Activated CD4-positive, alpha-beta memory T cell treated with anti-CD3 and anti-CD28 coated beads, Interleukin-2, amount 10 ng/mL, durations not matched to agents 7 days and 5 days (primary cell): ENCODE measurements at regions not wholly inside any gene's neighbourhood (a gene's known extent, or its start where the extent isn't known, plus 50 kb on each side); places are given as distances from the start of the nearest gene placed in this dataset.

Source experiments
- CTCF ChIA-PET: fragments of 350-600 bp; sonication (Branson Sonifier 250); formaldehyde crosslinking; loops from one replicate; lab custom pipeline; 2021; ENCODE audit warnings: antibody characterized with exemption, inconsistent platforms; lab: Charles Lee
- POLR2A ChIA-PET: fragments of 350-600 bp; sonication (Branson Sonifier 250); formaldehyde crosslinking; loops from one replicate; lab custom pipeline; 2021; ENCODE audit warnings: antibody characterized with exemption; lab: Charles Lee
- DNase-seq: peaks from one replicate; pipeline ENCODE4 v3.0.0-alpha.2; 2020
- H3K27ac Mint-ChIP-seq: one replicate; pipeline ENCODE4 v1.8.0; 2021; ENCODE audit warnings: mild to moderate bottlenecking, mixed read lengths
- H3K27me3 Mint-ChIP-seq: one replicate; pipeline ENCODE4 v1.8.0; 2021; ENCODE audit warnings: mixed read lengths
- H3K36me3 Mint-ChIP-seq: one replicate; pipeline ENCODE4 v1.8.0; 2021; ENCODE audit warnings: low read depth, mixed read lengths
- H3K4me1 Mint-ChIP-seq: one replicate; pipeline ENCODE4 v1.8.0; 2021; ENCODE audit warnings: mixed read lengths
- H3K4me3 Mint-ChIP-seq: one replicate; pipeline ENCODE4 v1.8.0; 2021; ENCODE audit warnings: mild to moderate bottlenecking, mixed read lengths
- H3K9me3 Mint-ChIP-seq: one replicate; pipeline ENCODE4 v1.8.0; 2021; ENCODE audit warnings: mixed read lengths

DNA sequence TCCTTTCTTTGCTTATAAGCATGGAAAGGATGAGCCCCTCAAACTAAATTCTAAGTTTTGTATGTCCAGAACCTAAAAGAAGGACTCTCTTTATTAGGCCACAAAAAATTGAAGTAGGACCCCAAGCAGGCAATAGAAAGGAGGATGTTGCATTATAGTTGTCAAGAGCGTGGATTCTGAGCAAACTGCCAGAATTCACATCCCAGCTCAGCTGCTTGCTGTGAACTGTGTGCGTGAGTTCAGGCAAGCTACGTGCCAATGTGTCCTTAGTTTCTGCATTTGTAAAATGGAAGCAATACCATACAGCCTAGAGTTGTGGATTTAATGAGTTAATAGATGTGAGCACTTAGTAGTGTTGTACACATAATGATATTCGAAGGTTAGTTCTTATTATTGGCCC is 70.6 kb upstream of the SLC44A1 start:
- Mint-ChIP-seq H3K4me3 (no peak overlapping the region), H3K27me3 (peaks cover 7% of the 10 kb centered on the region)
- POLR2A ChIA-PET, result no interaction called here

DNA sequence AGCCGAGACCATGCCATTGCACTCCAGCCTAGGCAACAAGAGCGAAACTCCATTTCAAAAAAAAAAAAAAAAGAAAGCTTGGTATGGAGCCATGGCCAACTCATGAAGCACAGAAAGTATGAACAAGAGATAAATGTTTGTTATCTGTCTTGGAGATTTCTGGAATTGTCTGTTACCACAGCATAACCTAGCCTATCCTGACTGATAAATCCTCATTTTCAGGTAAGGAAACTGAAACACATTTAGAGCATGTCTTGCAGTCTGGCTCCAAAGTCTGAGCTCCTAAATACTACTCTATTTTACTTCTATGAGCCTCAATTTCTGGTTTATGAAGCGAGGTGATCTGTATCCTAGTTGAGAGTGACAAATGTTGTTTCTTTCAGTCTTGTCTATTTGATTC is 68.3 kb upstream of the SLC44A1 start:
- Mint-ChIP-seq H3K27me3 (peaks cover 7% of the 10 kb centered on the region), H3K9me3 (no peaks in the 10 kb centered on the region), H3K4me3 (no peak overlapping the region), H3K36me3 (no peaks in the 10 kb centered on the region), H3K4me1 (no peaks in the 10 kb centered on the region), H3K27ac (no peak overlapping the region)
- CTCF ChIA-PET, result interaction anchor here (0.9 to 1.0 kb wide), 2 partner anchors 238 to 239 kb away, joined by 4 read pairs; no protein-coding TSS in a partner anchor
- POLR2A ChIA-PET, result no interaction called here
- no peak for DNase-seq

More for the DNA sequence above, 70.6 kb upstream of the SLC44A1 start:
- Mint-ChIP-seq H3K27ac (no peak overlapping the region), H3K4me1 (no peaks in the 10 kb centered on the region), H3K9me3 (no peaks in the 10 kb centered on the region), H3K36me3 (no peaks in the 10 kb centered on the region)
- DNase-seq, result no peak
- CTCF ChIA-PET, result no interaction called here

DNA sequence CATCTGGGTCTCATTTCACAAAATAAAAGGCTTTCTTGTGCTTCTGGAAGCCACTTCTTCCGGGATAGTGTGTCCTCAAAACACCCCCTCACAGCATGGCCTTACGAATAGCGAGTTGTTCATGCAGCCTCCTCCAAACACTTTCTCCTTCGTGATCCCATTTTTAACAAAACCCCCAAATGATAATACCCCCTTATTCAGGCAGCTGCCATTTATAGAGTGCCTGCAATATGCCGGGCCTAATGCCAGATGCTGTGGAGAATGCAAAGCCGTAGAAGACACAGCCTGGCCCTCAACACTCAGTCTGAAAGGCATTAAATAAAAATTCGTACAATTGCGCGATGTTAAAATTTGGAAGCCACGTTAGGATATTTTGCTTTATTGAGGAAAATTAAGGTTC is 66.4 kb upstream of the SLC44A1 start:
- no peaks in the 10 kb centered on the region for H3K4me1 Mint-ChIP-seq
- peaks cover 7% of the 10 kb centered on the region for H3K27me3 Mint-ChIP-seq
- H3K9me3 Mint-ChIP-seq, result no peaks in the 10 kb centered on the region
- ChIA-PET CTCF (no interaction called here), POLR2A (no interaction called here)
- no peak overlapping the region for H3K4me3 Mint-ChIP-seq
- DNase-seq, result no peak
- H3K36me3 Mint-ChIP-seq, result no peaks in the 10 kb centered on the region
- H3K27ac Mint-ChIP-seq, result no peak overlapping the region

DNA sequence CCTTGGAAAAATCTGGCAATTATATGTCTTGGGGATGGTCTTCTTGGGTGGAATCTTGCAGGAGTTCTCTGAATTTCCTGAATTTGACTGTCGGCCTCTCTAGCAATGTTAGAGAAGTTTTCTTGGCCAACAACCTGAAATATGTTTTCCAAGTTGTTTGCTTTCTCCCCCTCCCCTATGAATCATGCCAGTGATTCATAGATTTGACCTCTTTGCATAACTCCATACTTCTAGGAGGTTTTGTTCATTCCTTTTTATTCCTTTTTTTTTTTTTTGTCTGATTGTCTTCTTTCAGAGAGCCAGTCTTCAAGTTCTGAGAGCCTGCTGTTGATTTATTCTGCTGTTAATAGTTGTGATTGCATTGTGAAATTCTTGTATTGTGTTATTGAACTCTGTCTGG is 56.7 kb upstream of the SLC44A1 start:
- DNase-seq, result no peak
- peaks cover 9% of the 10 kb centered on the region for H3K4me1 Mint-ChIP-seq
- ChIA-PET POLR2A (no interaction called here), CTCF (no interaction called here)
- no peak overlapping the region for H3K4me3 Mint-ChIP-seq
- no peaks in the 10 kb centered on the region for H3K9me3 Mint-ChIP-seq
- H3K27ac Mint-ChIP-seq, result no peak overlapping the region
- peaks cover 28% of the 10 kb centered on the region for H3K27me3 Mint-ChIP-seq
- no peaks in the 10 kb centered on the region for H3K36me3 Mint-ChIP-seq

DNA sequence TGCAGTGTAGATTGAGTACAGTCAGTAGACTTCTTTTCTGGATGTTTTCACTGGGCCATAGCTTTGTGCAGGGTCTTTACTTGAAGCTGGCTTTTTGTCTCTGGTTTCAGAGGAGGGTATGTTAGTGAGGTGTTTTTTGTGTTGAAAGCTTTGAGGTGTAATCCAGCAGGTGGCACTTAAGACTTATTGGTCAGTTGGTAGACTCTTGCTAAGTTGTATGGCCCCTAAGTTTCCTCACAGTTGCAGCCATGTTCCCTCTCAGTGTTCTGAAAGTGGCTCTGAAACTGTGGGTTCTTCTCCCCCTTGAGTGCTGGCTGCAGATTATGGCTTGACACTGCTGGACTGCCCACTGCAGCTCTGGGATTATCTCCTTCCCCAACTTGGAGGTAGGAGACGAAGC is 55.7 kb upstream of the SLC44A1 start:
- ChIA-PET CTCF (no interaction called here), POLR2A (interaction anchor here (0.6 kb wide), 1 partner anchor 217 kb away, joined by 4 read pairs; no protein-coding TSS in a partner anchor)
- H3K27ac Mint-ChIP-seq, result no peak overlapping the region
- no peaks in the 10 kb centered on the region for H3K36me3 Mint-ChIP-seq
- no peaks in the 10 kb centered on the region for H3K9me3 Mint-ChIP-seq
- H3K27me3 Mint-ChIP-seq, result peaks cover 30% of the 10 kb centered on the region
- peaks cover 12% of the 10 kb centered on the region for H3K4me1 Mint-ChIP-seq
- DNase-seq, result no peak
- H3K4me3 Mint-ChIP-seq, result no peak overlapping the region

DNA sequence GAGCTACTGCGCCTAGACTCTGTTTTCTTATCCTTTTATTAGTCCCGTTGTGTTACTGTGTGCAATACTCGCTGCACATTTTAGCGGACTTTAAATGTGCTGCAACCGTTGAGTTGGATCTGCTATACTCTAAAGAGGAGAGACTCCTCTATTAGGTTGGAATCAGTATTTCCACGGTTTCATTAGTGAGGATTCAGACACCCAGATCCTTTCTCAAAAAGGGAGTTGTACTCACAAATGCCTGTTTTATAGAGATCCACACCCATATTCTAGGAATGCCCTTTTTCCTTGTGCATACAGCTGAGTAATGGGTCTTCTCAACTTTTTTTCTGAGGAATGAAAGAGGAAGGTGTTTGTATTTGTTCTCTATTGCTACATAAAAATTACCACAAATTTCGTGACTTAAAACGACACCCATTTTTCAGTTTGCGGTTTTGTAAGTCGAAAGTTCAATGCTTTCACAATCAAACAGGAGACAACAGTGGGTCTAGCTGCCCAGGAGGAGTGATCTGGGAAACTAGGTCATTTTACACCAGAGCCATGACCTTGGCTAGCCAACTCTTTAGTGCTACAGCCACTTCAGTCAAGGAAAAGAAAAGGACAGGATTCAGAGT is 52.8 kb upstream of the SLC44A1 start:
- ChIA-PET CTCF (no interaction called here), POLR2A (interaction anchor here (1.1 kb wide), 1 partner anchor 53 kb away, joined by 4 read pairs; the partner anchor contains the start of gene SLC44A1)
- Mint-ChIP-seq H3K4me3 (no peak overlapping the region), H3K9me3 (no peaks in the 10 kb centered on the region), H3K27ac (no peak overlapping the region), H3K27me3 (peaks cover 10% of the 10 kb centered on the region), H3K36me3 (no peaks in the 10 kb centered on the region), H3K4me1 (peaks cover 12% of the 10 kb centered on the region)
- no peak for DNase-seq

DNA sequence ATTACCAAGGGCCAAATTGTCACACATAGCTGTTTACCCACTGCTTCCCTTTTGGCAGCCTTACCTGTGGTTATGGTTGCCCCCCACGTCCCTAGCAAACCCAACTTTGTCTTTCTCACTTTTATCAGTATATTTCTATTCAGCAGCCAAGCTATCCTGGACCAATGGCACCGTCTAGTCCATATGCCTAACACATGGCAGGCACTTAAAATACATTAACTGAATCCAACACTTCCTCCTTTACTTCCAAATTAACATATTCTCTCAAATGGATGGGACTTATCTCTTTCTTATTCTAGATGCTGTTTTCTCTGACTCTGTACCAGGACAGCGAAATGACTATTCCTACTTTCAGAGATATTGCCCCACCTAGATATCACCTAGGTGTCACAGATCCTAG is 50.9 kb upstream of the SLC44A1 start:
- POLR2A ChIA-PET, result no interaction called here
- CTCF ChIA-PET, result no interaction called here
- no peaks in the 10 kb centered on the region for H3K9me3 Mint-ChIP-seq

DNA sequence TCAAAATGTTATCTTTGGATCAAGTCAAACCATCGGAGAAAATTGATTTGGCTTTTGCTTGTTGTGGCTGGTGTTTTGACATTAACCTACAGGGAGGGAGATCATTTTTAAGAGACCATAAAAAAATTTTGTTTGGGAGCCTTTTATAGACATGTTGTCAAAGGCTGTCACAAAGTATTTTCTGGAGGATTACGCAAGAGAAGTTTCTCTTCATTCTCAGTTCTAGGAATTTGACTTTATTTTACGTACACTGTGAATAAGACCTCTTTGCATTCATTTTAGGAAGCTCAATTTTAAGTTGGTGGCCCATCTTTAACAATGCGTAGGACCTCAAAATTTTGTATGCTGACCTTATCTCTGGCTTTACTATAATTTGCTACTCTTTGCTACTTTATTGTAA is 50.2 kb upstream of the SLC44A1 start:
- ChIA-PET CTCF (no interaction called here), POLR2A (no interaction called here)
- peaks cover 6% of the 10 kb centered on the region for H3K27me3 Mint-ChIP-seq
- H3K4me3 Mint-ChIP-seq, result no peak overlapping the region
- H3K36me3 Mint-ChIP-seq, result no peaks in the 10 kb centered on the region
- no peak for DNase-seq
- H3K4me1 Mint-ChIP-seq, result peaks cover 16% of the 10 kb centered on the region
- H3K9me3 Mint-ChIP-seq, result no peaks in the 10 kb centered on the region
- no peak overlapping the region for H3K27ac Mint-ChIP-seq

More for the DNA sequence above, 50.9 kb upstream of the SLC44A1 start:
- DNase-seq, result no peak
- Mint-ChIP-seq H3K4me3 (no peak overlapping the region), H3K36me3 (no peaks in the 10 kb centered on the region), H3K27ac (no peak overlapping the region), H3K27me3 (peaks cover 10% of the 10 kb centered on the region), H3K4me1 (peaks cover 12% of the 10 kb centered on the region)
